Testis (tissue), 2 donors: ENCODE measurements at regions not wholly inside any gene's neighbourhood (a gene's known extent, or its start where the extent isn't known, plus 50 kb on each side); places are given as distances from the start of the nearest gene placed in this dataset.

Experiments used
- DNase-seq: peaks from one replicate; pipeline ENCODE4 v3.0.0-alpha.2; 2019
- H3K27ac ChIP-seq, 2 donors: fragments of 200-600 bp; sonication (generic); one replicate each; pipeline ENCODE4 v1.5.1; 2019
- H3K27me3 ChIP-seq: fragments of 200-600 bp; sonication (generic); one replicate; pipeline ENCODE4 v1.5.1; 2019
- H3K36me3 ChIP-seq: fragments of 200-600 bp; sonication (generic); one replicate; pipeline ENCODE4 v1.5.1; 2017; ENCODE audit warnings: low read depth; ENCODE audit errors: missing control alignments
- H3K4me1 ChIP-seq: fragments of 200-600 bp; sonication (generic); one replicate; pipeline ENCODE4 v1.5.1; 2019
- H3K4me3 ChIP-seq, 2 donors: fragments of 200-600 bp; sonication (generic); one replicate each; pipeline ENCODE4 v1.5.1; 2017 to 2019
- H3K9me3 ChIP-seq: fragments of 200-600 bp; sonication (generic); one replicate; pipeline ENCODE4 v1.5.1; 2017
- CTCF ChIP-seq, 3 experiments: fragments of 450-650 bp in 2 of 3; fragments of 200-600 bp in 1 of 3; sonication (generic) in 1 of 3; IDR thresholded peaks; one replicate each; pipeline ENCODE4 v1.5.1; 2016 to 2019; ENCODE audit warnings: antibody characterized with exemption in 3 of 3, mild to moderate bottlenecking in 2 of 3, moderate library complexity in 1 of 3
- POLR2A ChIP-seq: fragments of 450-650 bp; IDR thresholded peaks from one replicate; pipeline ENCODE4 v1.6.1; 2017; ENCODE audit warnings: antibody characterized with exemption, mild to moderate bottlenecking, moderate library complexity
- WGBS, 2 donors: methylation state at CpG; one replicate each; pipeline ENCODE4 v1.1.5; 2018; 5-methylcytosine and 5-hydroxymethylcytosine counted together
- intact Hi-C: fragments of 100-400 bp; cut with DNase I; formaldehyde crosslinking; loops from one replicate; pipeline ENCODE4 v1.15.1; 2023; ENCODE audit warnings: low total_unique reads

- TF ChIP-seq CTCF (IDR thresholded peaks at IDR 0.05) = no peak
- TF ChIP-seq POLR2A = no peak
- DNase-seq = no peak
- Histone ChIP-seq H3K9me3 (no peaks in the 10 kb centered on the region), H3K36me3 (no peaks in the 10 kb centered on the region), H3K27me3 (no peaks in the 10 kb centered on the region), H3K4me3 (no peak overlapping the region), H3K4me1 (no peaks in the 10 kb centered on the region), H3K27ac (no peak overlapping the region)
- intact Hi-C loops = no loop called here
- WGBS, 2 donors = 83 to 89% methylated on average over 3 of the region's 3 CpGs
Observed at GRCh38 chr6:153218184-153218792, 87.2 kb upstream of the RGS17 start.

DNA sequence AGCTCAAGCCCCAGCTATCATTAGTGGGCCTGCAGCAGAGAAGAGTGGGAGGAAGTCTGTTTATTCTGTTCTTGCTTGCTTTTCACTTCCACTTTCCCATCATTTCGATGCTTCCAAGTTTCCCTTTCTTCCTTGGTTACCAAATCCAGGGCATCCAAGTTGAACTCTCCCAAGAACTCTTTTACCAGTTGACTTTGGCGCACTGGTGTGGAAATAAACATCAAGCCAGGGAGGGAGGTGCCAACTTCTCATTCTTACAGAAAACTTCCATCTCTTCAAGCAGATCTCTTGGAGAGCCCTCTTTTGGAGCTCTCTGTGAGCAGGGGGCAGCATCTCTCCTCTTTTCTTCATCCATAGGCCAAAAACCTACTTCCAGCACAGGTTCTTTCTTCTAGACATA lies 85.7 kb upstream of the RGS17 start:
- Histone ChIP-seq H3K4me1 (no peaks in the 10 kb centered on the region), H3K27ac (no peak overlapping the region), H3K27me3 (no peaks in the 10 kb centered on the region), H3K9me3 (no peaks in the 10 kb centered on the region), H3K4me3 (no peak overlapping the region), H3K36me3 (no peaks in the 10 kb centered on the region)
- 86 to 88% methylated on average over 2 of the region's 2 CpGs for whole genome bisulfite sequencing, 2 donors
- no peak for DNase-seq
- intact Hi-C loops = no loop called here
- TF ChIP-seq CTCF (IDR thresholded peaks at IDR 0.05) (no peak), POLR2A (no peak)

GRCh38 chr6:153215242-153215641 lies 84.2 kb upstream of the RGS17 start:
- no peaks in the 10 kb centered on the region for H3K36me3 ChIP-seq

GRCh38 chr6:153214436-153214835 lies 83.4 kb upstream of the RGS17 start:
- Histone ChIP-seq H3K4me1 (no peaks in the 10 kb centered on the region), H3K9me3 (no peaks in the 10 kb centered on the region), H3K27me3 (no peaks in the 10 kb centered on the region), H3K27ac (no peak overlapping the region), H3K4me3 (no peak overlapping the region), H3K36me3 (no peaks in the 10 kb centered on the region)
- TF ChIP-seq POLR2A (no peak), CTCF (IDR thresholded peaks at IDR 0.05) (no peak)
- intact Hi-C loops = no loop called here
- WGBS, 2 donors = 61 to 85% methylated on average over 1 of the region's 1 CpG
- no peak for DNase-seq

More at GRCh38 chr6:153215242-153215641, 84.2 kb upstream of the RGS17 start:
- Histone ChIP-seq H3K9me3 (no peaks in the 10 kb centered on the region), H3K4me3 (no peak overlapping the region), H3K27ac (no peak overlapping the region), H3K4me1 (no peaks in the 10 kb centered on the region), H3K27me3 (no peaks in the 10 kb centered on the region)
- TF ChIP-seq CTCF (IDR thresholded peaks at IDR 0.05) (no peak), POLR2A (no peak)
- 78 to 81% methylated on average over 5 of the region's 5 CpGs for WGBS, 2 donors
- intact Hi-C loops = no loop called here
- DNase-seq = no peak

DNA sequence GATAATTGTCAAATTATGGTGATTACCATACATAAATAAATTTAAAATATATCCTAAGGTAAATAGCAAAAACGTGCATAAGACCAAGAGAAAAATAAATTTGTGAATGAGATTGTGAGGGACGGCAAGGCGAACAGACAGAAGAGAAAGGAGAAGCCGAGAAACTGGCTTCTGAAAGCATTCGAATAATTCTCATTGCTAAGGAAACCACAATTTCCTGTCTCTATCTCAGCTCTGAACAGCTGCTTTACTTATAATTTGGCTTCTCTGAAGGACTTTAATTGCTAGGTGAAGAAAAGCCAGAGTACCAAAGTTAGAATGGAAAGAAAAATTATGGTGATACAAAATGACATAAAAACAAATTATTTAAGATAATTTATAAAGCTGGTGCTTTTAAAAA lies 79.0 kb upstream of the RGS17 start:
- intact Hi-C loops = no loop called here
- TF ChIP-seq CTCF (IDR thresholded peaks at IDR 0.05) (no peak), POLR2A (no peak)
- no peak overlapping the region for H3K27ac ChIP-seq
- no peak overlapping the region for H3K4me3 ChIP-seq
- no peaks in the 10 kb centered on the region for H3K4me1 ChIP-seq
- no peaks in the 10 kb centered on the region for H3K9me3 ChIP-seq
- DNase-seq = no peak
- 28 to 46% methylated on average over 5 of the region's 5 CpGs for WGBS, 2 donors
- no peaks in the 10 kb centered on the region for H3K36me3 ChIP-seq
- no peaks in the 10 kb centered on the region for H3K27me3 ChIP-seq
